HG03159 (cell line): ENCODE measurements at regions not wholly inside any gene's neighbourhood (a gene's known extent, or its start where the extent isn't known, plus 50 kb on each side); places are given as distances from the start of the nearest gene placed in this dataset.
"Not testable (repeated sequence)": the region's sequence is repeated elsewhere in the genome, so short reads cannot be mapped to it uniquely, and the experiment has no call there.

ENCODE experiments used
- ATAC-seq: cut with Tn5 transposase; IDR thresholded peaks from one replicate; pipeline ENCODE4 v1.9.1; 2021; ENCODE audit warnings: mild to moderate bottlenecking, moderate library complexity; ENCODE audit not compliant: unreplicated experiment

DNA sequence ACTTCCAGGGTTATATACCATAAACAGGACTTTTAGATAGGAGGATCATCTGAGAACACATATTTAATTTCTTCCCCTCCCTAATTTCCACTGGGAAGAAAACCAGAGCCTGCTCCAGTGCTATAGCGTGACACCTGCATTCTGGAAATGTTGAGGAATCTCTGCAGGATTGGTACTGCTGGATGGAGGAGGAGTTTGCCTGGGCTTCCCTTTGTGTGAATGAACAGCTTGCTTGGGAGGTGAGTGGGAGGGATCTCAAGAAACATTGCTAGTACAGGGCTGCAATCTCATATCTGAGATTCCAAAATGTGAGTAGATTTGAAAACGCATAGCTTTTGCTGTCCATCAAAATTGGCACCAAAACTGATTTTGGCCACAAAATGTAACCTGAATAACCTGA is 295.9 kb upstream of the RGMA start:
- no peak for ATAC-seq

DNA sequence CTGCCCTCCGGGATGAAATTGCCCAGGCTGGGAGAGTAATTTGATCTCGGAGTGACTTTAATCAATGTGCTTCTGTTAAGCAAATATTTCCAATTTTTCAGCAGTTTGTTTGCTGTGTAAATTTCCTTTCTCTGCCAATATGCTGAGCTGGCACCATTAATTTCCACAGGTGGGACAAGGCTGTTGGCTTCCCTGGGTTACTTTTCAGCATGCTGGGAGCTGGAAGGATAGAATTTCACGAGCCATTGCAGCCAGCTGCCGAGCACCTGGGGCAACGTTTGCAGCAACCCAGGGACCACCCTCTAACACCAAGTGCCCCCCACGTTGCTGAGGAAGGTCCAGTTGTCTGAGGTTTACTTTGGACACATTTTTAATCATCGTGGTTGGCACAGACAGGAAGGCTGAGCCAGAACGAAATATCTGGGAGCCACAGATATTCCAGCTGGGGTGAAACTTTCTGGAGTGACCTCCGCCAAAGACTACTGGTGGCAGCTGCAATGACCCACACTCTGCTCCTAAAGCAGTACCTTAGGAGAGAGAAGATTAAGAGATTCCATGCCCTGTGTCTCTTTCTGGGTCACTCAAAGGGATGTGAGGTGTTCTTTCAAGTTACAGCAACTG is 293.3 kb upstream of the RGMA start:
- ATAC-seq: no peak

DNA sequence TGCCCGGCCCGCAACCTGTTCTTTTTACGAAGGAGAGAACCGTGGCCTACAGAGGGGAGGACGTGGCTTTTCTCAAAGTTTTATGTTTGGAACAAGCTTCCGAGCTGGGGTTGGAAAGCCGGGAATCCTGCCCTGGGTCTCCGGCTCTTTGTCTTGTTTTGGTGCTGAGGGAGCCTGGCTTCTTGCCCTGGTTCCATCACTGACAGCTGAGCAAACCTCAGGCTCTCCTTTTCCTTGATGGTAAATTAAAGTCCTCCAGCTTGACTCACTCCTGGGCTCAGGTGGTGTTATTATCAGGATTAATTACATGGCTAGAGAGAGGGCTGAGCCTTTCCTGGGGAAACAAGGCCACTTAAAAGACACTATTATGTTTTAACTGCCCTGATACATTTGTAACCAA is 289.5 kb upstream of the RGMA start:
- no peak for ATAC-seq

DNA sequence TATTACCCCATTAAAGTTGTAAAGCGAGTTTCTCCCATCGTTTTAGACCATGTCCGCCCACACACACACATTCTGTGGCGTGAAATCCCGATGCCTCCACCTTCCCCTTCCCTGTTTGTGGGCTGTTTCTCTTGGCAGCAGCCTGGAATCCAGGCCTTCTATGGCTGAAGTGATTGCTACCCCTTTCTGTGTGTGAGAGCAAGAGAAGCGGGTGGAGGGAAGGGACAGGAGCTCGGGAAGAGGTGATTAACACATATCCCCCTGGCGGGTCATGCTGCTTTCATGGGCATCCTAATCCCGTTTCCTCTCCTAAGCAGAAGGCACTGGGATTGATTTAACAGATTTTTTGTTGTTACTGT is 283.8 kb upstream of the RGMA start:
- no peak for ATAC-seq

DNA sequence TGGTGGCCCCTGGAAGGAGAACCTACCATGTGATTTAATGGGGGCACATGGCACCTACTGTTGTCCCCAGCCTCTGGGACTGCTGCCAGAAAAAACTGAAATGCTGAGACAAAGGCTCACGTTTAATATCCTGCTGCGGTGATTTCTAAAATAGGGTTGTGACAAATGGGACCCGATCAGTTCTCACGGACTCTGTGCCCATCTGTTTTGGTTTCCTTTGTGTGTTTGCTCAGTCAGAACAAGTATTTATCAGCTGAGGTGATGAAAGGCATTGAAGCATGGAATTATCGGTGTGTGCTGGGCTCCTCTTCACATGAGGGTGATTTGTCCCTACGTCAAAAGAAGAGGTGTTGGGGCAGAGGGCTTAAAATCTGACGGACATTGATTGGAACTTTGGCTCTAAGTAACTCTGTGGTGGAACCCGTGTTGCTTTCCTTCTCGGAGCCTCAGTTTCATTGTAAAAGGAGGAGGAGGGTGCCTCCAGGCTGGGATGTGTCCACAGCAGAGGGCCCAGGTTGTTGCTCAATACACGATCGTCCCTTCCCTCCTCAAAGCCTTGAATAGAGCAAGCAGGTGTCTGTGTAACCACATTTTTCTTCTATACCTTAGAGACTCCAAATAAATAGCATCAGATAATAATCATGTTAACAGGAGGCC is 283.3 kb upstream of the RGMA start:
- no peak for ATAC-seq

DNA sequence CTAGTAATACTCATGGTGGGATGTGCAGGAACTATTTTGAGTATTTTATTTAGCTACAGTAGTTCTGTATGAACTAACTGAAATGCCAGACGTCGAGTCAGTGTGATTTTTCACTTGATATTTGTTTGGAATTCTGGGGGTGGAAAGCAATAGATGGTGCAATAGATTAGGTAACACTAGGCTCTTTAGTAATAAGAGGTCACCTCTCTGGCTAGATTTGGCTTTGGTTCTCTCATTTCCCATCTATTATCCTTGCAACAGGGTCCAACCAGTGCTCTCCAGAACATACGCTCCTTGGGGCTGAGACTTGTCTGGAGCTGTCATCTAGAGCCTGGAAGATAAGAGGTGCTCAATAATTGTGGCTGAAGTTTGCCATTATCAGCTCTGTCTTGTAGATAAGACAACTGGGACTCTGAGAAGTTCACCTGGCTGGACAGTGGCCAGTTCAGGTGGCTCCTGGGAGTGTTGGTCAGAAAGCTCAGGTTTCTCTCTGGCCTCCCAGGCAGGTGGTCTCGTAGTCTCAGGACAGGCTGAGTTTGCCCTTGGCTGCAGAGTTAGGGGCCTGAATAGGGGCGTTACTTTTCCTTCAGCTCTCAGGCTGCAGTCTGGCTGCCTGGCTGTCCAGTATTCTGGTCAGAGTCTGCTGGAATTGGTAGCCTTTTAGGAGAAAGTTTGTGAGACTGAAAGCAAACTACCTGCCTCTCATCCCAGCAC is 277.5 kb upstream of the RGMA start:
- ATAC-seq: no peak

DNA sequence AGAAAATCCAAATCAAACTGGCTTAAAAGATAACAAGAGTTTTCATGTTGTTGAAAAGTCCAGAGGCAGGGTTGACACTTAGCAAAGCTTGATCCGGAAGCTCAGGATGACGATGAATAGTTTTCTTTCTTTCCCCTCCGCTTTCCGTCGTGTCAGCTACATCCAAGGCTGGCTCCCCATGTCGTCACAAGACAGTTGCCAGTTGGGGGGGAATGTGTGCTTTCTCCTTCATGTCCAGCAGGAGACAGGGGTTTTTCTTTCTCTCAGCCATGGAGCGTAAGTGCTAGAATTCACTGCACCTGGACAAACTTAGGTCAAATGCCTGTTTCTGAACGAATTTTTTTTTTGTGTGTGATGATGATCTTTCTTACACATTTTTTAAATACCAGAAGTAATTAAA is 273.8 kb upstream of the RGMA start:
- ATAC-seq: no peak

DNA sequence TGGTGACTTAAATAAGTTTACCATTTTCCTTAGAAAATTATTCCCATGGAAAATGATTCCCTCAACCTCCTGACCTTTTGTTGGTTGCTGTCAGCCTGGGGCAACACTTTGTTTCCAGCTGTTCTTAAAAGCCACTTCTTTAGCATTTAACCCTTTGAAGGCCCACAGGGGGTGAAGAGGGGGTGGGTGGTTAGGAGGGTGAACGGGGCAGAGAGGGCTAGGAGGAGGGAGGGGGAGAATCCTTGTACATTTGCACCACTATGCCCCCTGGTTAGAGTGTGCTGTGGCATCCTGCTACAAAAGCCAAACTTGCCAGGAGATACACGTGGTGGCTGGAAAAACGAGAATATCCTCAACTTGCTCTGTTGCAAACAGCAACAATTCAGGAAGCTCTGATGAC is 273.2 kb upstream of the RGMA start:
- ATAC-seq: no peak

DNA sequence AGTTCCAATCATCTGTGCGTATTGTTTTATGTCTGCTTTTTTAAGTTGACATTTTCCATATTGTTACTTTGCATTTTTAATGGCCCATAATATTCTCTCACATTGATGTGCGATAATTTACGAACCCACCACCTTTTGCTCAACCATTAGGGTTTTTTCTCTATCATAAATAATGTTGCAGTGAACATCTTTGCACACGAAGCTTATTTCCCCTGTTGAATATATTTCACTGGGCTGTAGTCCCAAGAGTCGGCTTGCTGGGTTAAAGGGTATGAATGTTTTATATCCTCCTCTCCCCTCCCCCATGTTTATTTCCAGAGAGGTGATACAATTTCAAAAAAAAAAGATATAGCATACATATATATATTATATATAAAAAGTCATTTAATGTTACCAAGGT is 272.7 kb upstream of the RGMA start:
- no peak for ATAC-seq

DNA sequence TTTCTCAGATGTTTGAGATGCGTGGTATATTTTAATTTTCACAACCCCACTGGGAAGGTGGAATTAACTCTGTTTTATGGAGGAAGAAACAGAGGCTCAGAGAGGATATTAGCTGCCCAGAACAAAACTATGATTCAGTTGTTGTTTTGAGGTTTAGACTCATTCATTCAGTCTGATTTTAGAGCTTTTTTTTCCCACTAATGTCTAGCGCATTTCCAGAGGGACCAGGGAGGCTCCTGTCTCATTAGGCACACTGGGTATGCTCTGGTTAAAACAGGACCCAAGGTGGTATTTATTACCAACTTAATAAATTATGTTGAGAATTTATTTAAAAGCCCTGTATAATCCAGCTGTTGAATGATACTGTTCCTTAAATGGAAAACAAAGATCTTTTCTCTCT is 272.0 kb upstream of the RGMA start:
- no peak for ATAC-seq

DNA sequence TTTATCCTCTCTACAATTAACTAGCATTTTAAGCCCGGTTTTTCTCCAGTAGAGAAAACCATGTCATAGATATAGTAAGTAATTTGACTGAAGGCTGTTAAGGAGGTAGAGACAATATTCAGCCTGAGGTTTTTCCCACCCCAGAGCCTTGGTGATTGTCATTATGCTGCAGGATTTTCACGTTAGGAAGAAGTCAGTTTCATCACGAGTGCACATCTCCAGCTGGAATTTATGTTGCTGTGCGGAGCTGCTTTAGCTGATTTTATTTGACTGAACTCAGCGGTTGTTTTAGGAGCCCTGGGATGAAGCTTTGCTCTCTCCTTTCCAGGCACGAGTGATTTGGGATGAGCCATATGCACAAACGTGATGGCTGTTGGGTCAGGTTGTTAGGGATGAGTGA is 271.3 kb upstream of the RGMA start:
- no peak for ATAC-seq

DNA sequence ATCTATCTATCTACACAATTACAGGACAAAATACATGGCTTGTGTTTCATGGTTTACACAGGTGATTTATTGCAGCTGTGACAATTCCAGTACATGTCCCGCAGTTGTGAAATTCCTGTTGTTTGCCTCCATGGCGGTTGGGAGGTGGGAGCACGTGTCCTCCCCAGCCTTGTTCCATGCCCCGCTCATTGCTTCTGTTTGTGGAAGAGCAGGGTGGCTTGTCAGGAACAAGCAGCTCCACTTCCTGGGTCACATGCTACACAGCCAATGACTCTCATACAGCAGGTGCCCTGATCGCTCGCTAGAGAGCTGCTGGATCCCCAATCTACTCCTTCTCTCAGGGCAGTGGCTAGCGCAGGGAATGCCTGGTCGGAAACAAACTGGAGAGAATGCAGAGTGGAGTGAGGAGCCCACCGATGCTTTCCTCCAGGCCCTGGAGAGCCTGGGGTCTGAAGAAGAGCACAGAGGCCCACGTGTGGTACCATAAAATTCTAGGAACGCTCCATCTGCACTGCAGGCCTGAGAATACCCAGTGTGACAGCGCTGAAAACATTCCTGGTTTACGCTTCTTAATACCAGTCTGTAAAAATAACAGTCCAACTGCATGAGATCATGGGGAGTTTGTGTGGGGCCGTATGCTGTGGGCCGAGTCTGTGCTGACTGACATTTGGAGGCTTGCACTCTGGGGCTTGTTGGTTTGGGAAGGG is 270.6 kb upstream of the RGMA start:
- ATAC-seq: no peak

DNA sequence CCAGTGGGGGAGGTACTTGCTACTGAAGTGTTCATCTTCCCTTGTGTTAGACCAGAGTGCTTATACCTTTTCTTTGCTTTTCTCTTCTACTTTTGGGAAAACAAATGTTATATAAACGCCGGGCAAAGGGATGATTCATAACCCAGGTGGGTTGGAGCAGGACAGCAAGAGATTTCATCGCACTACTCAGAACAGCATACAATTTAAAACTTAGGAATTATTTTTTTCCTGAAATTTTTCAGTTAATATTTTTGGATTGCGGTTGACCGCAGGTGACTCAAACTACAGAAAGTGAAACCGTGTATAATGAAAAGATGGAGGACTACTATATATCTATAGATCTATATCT is 270.0 kb upstream of the RGMA start:
- no peak for ATAC-seq

DNA sequence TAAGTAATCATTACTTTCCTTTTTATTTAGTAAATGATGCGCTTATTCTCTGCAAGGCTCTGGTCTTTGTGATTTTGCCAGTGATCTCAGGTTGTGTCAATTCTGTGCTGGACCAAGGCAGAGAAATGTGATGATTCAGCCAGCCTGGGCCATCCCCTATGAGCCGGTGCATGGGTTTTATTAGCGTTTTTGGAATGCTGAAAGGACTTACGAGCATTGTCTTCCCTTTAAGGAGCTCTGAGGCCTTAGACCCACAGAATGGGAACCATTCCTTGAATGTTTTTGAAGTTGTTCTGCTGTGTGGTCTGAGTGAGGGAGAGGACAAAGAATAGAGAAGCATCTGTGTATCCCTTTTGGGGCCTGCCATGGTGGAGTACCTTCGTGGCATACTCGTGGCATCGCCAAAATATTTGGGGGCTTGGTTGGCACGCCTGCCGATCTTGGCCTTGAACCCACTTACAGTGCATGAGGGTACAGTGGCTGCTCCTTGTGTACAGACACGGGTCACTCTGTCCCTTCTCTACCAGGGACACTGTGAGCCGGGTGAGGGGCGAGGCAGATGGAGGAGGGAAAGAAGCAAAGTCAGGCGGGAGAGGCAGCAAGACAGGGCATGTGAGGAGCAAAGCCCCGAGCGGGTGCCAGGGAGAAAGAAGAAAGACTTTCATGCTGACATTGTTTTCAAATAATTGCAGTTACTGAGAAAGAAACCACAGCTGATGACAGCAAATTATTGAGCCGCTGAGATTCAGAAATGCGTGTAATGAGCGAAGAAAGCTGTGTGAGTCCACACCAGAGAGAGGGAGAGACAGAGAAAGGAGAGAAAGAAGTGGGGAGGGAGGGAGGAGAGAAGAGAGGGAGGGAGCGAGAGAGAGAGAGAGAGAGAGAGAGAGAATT is 269.4 kb upstream of the RGMA start:
- no peak for ATAC-seq

DNA sequence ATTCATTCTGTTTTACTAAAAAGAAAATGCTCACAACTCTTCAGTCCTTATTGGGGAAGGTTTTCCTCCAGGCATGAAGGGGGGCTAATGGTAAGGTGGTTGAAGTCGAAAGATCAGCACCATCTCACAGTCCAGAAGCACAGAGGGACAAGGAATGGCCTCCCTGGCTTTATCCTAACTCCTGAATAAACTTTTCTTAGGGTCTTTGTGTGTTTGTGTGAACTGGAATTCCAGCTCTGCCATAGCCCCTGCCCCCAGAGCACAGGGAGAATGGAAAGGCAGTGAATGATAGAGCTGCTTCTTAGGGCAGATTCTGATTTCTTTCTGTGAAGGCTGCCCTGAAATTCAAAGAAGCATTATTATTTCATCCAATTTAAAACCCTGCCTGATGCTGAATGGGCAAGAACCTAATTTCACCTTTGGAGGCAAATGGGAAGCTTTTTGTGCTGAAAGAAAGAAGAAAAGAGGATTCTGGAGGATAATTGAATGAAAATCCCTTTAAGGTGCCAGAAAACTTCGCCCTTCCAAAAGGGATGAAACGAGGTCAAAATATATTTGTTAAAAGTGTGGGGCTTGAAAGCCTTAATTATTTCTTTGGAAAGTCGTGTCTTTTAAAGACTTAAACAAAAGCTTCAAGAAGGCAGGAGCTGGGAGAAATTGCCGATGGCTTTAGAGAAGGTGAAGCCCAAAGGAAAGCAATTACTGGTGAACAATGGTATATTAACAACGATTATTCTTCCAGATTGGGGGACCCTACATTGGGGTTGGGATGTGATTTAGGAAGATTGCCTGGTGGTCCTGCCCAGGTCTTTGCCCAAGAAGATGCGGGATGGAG is 259.9 kb upstream of the RGMA start:
- no peak for ATAC-seq

DNA sequence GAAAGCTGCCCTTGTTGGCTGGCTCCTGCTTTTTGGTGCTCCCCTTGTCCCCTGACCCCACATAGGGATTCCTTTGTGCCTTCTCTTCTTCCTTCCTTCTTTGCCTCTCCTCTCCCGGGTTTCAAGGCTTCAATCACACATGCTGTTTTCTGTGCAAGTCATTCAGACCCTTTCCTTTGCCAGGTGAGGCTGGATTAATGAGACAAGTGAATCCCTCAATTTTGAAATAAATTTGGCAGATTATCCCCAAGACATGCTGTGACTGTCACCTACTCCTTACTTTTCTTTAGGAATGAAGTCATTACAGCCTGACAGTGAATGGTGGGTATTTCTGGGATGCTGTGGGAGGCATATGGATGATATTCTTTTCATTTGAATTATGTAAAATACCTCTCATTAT is 259.0 kb upstream of the RGMA start:
- ATAC-seq: no peak

DNA sequence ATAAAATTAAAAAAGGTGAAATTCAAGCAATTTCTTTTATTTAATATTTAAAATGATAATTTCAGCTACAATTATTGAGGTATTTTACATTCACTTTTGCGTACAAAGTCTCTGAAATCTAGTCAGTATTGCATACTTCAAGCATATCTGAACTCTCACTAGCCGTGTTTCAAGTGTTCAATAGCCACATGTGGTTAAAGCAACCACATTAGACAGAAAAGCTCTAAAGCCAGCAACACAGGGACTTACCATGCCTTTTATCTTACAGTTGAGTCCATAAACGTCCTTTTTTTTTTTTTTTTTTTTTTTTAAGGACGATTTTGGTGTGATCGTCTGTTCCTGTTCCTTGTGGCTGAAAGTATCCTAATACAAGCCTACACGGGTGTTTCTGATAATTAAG is 257.0 kb upstream of the RGMA start:
- no peak for ATAC-seq

DNA sequence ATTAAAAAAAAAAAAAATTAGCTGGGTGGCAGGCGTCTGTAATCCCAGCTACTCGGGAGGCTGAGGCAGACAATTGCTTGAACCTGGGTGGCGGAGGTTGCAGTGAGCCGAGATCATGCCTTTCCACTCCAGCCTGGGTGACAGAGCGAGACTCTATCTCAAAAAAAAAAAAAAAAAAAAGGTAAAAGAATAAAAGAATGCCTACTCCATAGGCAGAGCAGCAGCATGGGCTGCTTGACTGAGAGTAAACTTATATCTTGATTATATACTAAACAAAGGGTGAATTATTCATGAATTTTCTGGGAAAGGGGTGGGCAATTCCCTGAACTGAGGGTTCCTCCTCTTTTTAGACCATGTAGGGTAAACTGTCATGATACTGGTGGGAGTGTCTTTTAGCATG is 254.4 kb upstream of the RGMA start:
- ATAC-seq: not testable (repeated sequence)

DNA sequence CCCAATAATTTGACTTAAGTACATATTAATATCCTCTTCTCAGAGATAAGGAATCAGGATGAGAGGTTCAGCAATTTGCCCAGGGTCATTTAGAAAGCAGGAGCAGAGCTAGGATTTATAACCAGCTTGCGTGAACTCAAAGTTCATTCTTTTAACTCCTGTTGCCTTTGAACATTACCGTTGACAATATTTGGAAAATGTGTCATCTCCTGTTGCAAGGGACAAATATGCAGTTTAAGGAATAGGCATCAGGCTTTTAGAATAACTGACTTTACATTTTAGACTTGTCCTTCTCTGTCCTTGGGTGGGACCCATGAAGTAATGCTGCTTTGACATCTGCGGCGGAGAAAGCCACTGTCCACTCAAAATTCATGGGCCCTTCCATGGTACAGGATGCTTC is 252.2 kb upstream of the RGMA start:
- no peak for ATAC-seq

DNA sequence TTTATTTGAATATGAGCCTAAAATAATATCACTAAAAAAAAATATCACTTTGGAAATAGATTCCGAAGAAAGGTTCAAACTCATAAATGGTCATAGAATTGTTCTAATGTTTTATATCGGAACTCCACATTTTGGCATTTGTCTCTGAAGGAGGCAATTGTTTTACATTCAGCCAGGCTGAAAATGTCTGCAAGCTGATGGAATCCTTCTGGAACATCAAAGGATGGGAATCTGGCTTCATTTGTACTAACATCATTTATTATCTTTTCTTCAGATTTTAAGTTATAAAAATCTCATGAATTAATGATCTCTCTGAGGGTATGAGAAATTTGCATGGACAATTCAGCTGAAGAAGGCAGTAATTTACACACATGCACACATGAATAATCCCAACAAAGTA is 251.4 kb upstream of the RGMA start:
- no peak for ATAC-seq
